GM23338 (cell line): ENCODE measurements at regions not wholly inside any gene's neighbourhood (a gene's known extent, or its start where the extent isn't known, plus 50 kb on each side); places are given as distances from the start of the nearest gene placed in this dataset.

Experiments
- ATAC-seq: fragments of 200-7000 bp; cut with Tn5 transposase; 3 replicates; pipeline ENCODE4 v1.9.1; 2020
- DNase-seq: peaks from one replicate; pipeline ENCODE4 v3.0.0-alpha.2; 2015; ENCODE audit warnings: low spot score
- H2AFZ ChIP-seq: fragments of 200-600 bp; sonication (generic); 2 replicates; pipeline ENCODE4 v1.8.0; 2016; ENCODE audit warnings: antibody characterized with exemption, mild to moderate bottlenecking, moderate library complexity
- H3F3A ChIP-seq: fragments of 200-600 bp; sonication (generic); replicated peaks from 2 replicates; pipeline ENCODE4 v1.8.0; 2017; ENCODE audit warnings: antibody characterized with exemption, mixed run types, low read depth
- H3K27ac ChIP-seq: fragments of 200-600 bp; sonication (generic); 2 replicates; pipeline ENCODE4 v1.6.1; 2016; ENCODE audit warnings: low read depth
- H3K27me3 ChIP-seq: fragments of 200-600 bp; sonication (generic); 2 replicates; pipeline ENCODE4 v1.8.0; 2016; ENCODE audit warnings: mild to moderate bottlenecking, mixed run types, moderate library complexity; ENCODE audit not compliant: insufficient read depth
- H3K36me3 ChIP-seq: fragments of 200-600 bp; sonication (generic); 2 replicates; pipeline ENCODE4 v1.8.0; 2016; ENCODE audit warnings: mild to moderate bottlenecking; ENCODE audit not compliant: insufficient read depth
- H3K4me1 ChIP-seq: fragments of 200-600 bp; sonication (generic); 2 replicates; pipeline ENCODE4 v1.8.0; 2016; ENCODE audit warnings: mild to moderate bottlenecking, moderate library complexity; ENCODE audit not compliant: insufficient read depth
- H3K4me2 ChIP-seq: fragments of 200-600 bp; sonication (generic); 2 replicates; pipeline ENCODE4 v1.7.1; 2017; ENCODE audit warnings: mixed run types
- H3K4me3 ChIP-seq: fragments of 200-600 bp; sonication (generic); 2 replicates; pipeline ENCODE4 v1.6.1; 2016; ENCODE audit warnings: mixed run types
- H3K79me2 ChIP-seq: fragments of 200-600 bp; sonication (generic); replicated peaks from 2 replicates; pipeline ENCODE4 v1.8.0; 2017; ENCODE audit warnings: mild to moderate bottlenecking; ENCODE audit not compliant: insufficient read depth
- H3K9me2 ChIP-seq: fragments of 200-600 bp; sonication (generic); 2 replicates; pipeline ENCODE4 v1.8.0; 2017; ENCODE audit not compliant: insufficient read depth
- H4K20me1 ChIP-seq: fragments of 200-600 bp; sonication (generic); replicated peaks from 2 replicates; pipeline ENCODE4 v1.8.0; 2017; ENCODE audit warnings: mild to moderate bottlenecking; ENCODE audit not compliant: insufficient read depth
- H3K27ac Mint-ChIP-seq: 2 replicates; pipeline ENCODE4 v1.8.0; 2020; ENCODE audit warnings: inconsistent platforms, mild to moderate bottlenecking, moderate library complexity, mixed read lengths
- H3K27me3 Mint-ChIP-seq: 3 replicates; pipeline ENCODE4 v1.8.0; 2022; ENCODE audit warnings: low read depth, mild to moderate bottlenecking, moderate library complexity, mixed read lengths, inconsistent platforms; ENCODE audit not compliant: insufficient read depth, poor library complexity
- H3K36me3 Mint-ChIP-seq: 3 replicates; pipeline ENCODE4 v1.8.0; 2021; ENCODE audit warnings: low read depth, mild to moderate bottlenecking, inconsistent platforms, moderate library complexity, mixed read lengths
- H3K4me1 Mint-ChIP-seq: 3 replicates; pipeline ENCODE4 v1.8.0; 2020; ENCODE audit warnings: mild to moderate bottlenecking, inconsistent platforms, mixed read lengths
- H3K4me3 Mint-ChIP-seq: 3 replicates; pipeline ENCODE4 v1.8.0; 2021; ENCODE audit warnings: moderate library complexity, mild to moderate bottlenecking, inconsistent platforms, mixed read lengths
- H3K9me3 Mint-ChIP-seq: 3 replicates; pipeline ENCODE4 v1.8.0; 2020; ENCODE audit warnings: moderate library complexity, mild to moderate bottlenecking, inconsistent platforms, mixed read lengths
- CREB1 ChIP-seq: fragments of 250-450 bp; sonication (Bioruptor Pico); IDR thresholded peaks from 2 replicates; pipeline ENCODE4 v1.5.0; 2020; ENCODE audit warnings: low read depth, mild to moderate bottlenecking, moderate library complexity
- ETS1 ChIP-seq: IDR thresholded peaks from 2 replicates; pipeline ENCODE4 v1.6.1; 2016; ENCODE audit warnings: antibody characterized with exemption
- EZH2 ChIP-seq: fragments of 200-600 bp; sonication (generic); IDR thresholded peaks from one replicate; pipeline ENCODE4 v1.8.0; 2017; ENCODE audit warnings: antibody characterized with exemption, mild to moderate bottlenecking, low read depth; ENCODE audit not compliant: unreplicated experiment
- EZH2phosphoT487 ChIP-seq: fragments of 200-600 bp; sonication (generic); IDR thresholded peaks from one replicate; pipeline ENCODE4 v1.8.1; 2018; ENCODE audit warnings: antibody characterized with exemption; ENCODE audit not compliant: unreplicated experiment
- NANOG ChIP-seq: IDR thresholded peaks from 2 replicates; pipeline ENCODE4 v1.6.1; 2016; ENCODE audit warnings: antibody characterized with exemption, borderline replicate concordance
- POLR2AphosphoS5 ChIP-seq: IDR thresholded peaks from 2 replicates; pipeline ENCODE4 v1.6.1; 2016; ENCODE audit warnings: antibody characterized with exemption, low read depth
- REST ChIP-seq: IDR thresholded peaks from one replicate; pipeline ENCODE4 v1.6.1; 2018; ENCODE audit warnings: antibody characterized with exemption; ENCODE audit not compliant: unreplicated experiment
- STAT1 ChIP-seq: IDR thresholded peaks from one replicate; pipeline ENCODE4 v1.6.1; 2016; ENCODE audit warnings: antibody characterized with exemption; ENCODE audit not compliant: unreplicated experiment
- ZNF114 ChIP-seq: fragments of 250-450 bp; sonication (Bioruptor Pico); IDR thresholded peaks from 2 replicates; pipeline ENCODE4 v1.5.0; 2020; ENCODE audit warnings: mild to moderate bottlenecking, moderate library complexity
- ZNF331 ChIP-seq: fragments of 250-450 bp; sonication (Bioruptor Pico); IDR thresholded peaks from 2 replicates; pipeline ENCODE4 v1.5.0; 2020; ENCODE audit warnings: low read depth, mild to moderate bottlenecking, moderate library complexity
- ZNF462 ChIP-seq: fragments of 250-450 bp; sonication (Bioruptor Pico); IDR thresholded peaks from 2 replicates; pipeline ENCODE4 v1.5.0; 2020; ENCODE audit warnings: mild to moderate bottlenecking, moderate library complexity

- TF ChIP-seq ZNF462 (CRISPR knock-in tag) (no peak), CREB1 (CRISPR knock-in tag) (no peak), POLR2AphosphoS5 (no peak), STAT1 (no peak), ETS1 (no peak), EZH2phosphoT487 (no peak), EZH2 (no peak), REST (no peak), ZNF331 (no peak), NANOG (no peak), ZNF114 (CRISPR knock-in tag) (no peak)
- no peak for DNase-seq
- H3K4me1 ChIP-seq = peaks cover 6% of the 10 kb centered on the region
- H3F3A ChIP-seq = no peaks in the 10 kb centered on the region
- no peak overlapping the region for H3K4me2 ChIP-seq
- H3K27me3 ChIP-seq = no peaks in the 10 kb centered on the region
- no peak overlapping the region for H3K4me3 ChIP-seq
- H3K9me2 ChIP-seq = peaks cover 9% of the 10 kb centered on the region
- Mint-ChIP-seq H3K27me3 (peaks cover 3% of the 10 kb centered on the region), H3K4me3 (no peak overlapping the region), H3K36me3 (peaks cover 8% of the 10 kb centered on the region; the same call in 2 of the 3 replicates), H3K9me3 (peaks cover 8% of the 10 kb centered on the region), H3K4me1 (peaks cover 12% of the 10 kb centered on the region), H3K27ac (no peak overlapping the region)
- H3K79me2 ChIP-seq = no peaks in the 10 kb centered on the region
- no peak for ATAC-seq
- H4K20me1 ChIP-seq = no peaks in the 10 kb centered on the region
- no peaks in the 10 kb centered on the region; the same call in 1 of the 2 replicates for H3K36me3 ChIP-seq
- no peak overlapping the region for H2AFZ ChIP-seq
- no peak overlapping the region for H3K27ac ChIP-seq
Observed at GRCh38 chr9:78525986-78526560, 229.1 kb downstream of the PSAT1 start.
